NOMO-1 (cell line): ENCODE measurements at regions not wholly inside any gene's neighbourhood (a gene's known extent, or its start where the extent isn't known, plus 50 kb on each side); places are given as distances from the start of the nearest gene placed in this dataset.
A peak's percentile ranks its signal among the peaks of the same experiment; 100 is the strongest.

Experiments
- DNase-seq, 2 experiments: peaks; one replicate each; lab custom pipeline; 2025; ENCODE audit not compliant: unreplicated experiment in 2 of 2; lab: John Stamatoyannopoulos, UW

- peak in 1 of 2 experiments; percentile 5 for DNase-seq
Observed at GRCh38 chr6:66926060-66926459, 1219.0 kb upstream of the EYS start.

GRCh38 chr6:66913657-66914056 lies 1206.6 kb upstream of the EYS start:
- DNase-seq = no peak

- no peak for DNase-seq
Observed at GRCh38 chr6:66902457-66902856, 1195.4 kb upstream of the EYS start.

- no peak for DNase-seq
Observed at GRCh38 chr6:66900133-66901083, 1193.4 kb upstream of the EYS start.

- no peak for DNase-seq
Observed at GRCh38 chr6:66897576-66897975, 1190.5 kb upstream of the EYS start.

- DNase-seq = no peak
Observed at GRCh38 chr6:66896415-66896814, 1189.4 kb upstream of the EYS start.

GRCh38 chr6:66883453-66883852 lies 1176.4 kb upstream of the EYS start:
- DNase-seq = no peak

GRCh38 chr6:66866801-66867200 lies 1159.8 kb upstream of the EYS start:
- no peak for DNase-seq

- no peak for DNase-seq
Observed at GRCh38 chr6:66865771-66866170, 1158.7 kb upstream of the EYS start.

GRCh38 chr6:66861007-66861541 lies 1154.0 kb upstream of the EYS start:
- no peak for DNase-seq

- DNase-seq = no peak
Observed at GRCh38 chr6:66860328-66860727, 1153.3 kb upstream of the EYS start.

- DNase-seq = no peak
Observed at GRCh38 chr6:66858196-66858595, 1151.2 kb upstream of the EYS start.

- DNase-seq = no peak
Observed at GRCh38 chr6:66854014-66854413, 1147.0 kb upstream of the EYS start.

GRCh38 chr6:66851930-66852329 lies 1144.9 kb upstream of the EYS start:
- DNase-seq = no peak

GRCh38 chr6:66849843-66850242 lies 1142.8 kb upstream of the EYS start:
- DNase-seq = no peak

GRCh38 chr6:66848244-66848953 lies 1141.4 kb upstream of the EYS start:
- no peak for DNase-seq

- no peak for DNase-seq
Observed at GRCh38 chr6:66838764-66839163, 1131.7 kb upstream of the EYS start.

- no peak for DNase-seq
Observed at GRCh38 chr6:66825539-66825938, 1118.5 kb upstream of the EYS start.

GRCh38 chr6:66814156-66814555 lies 1107.1 kb upstream of the EYS start:
- no peak for DNase-seq

GRCh38 chr6:66808771-66809170 lies 1101.7 kb upstream of the EYS start:
- no peak for DNase-seq

GRCh38 chr6:66796987-66797386 lies 1090.0 kb upstream of the EYS start:
- DNase-seq = no peak

GRCh38 chr6:66788579-66788978 lies 1081.6 kb upstream of the EYS start:
- DNase-seq = no peak
